ENCODE measurements at regions not wholly inside any gene's neighbourhood (a gene's known extent, or its start where the extent isn't known, plus 50 kb on each side); places are given as distances from the start of the nearest gene placed in this dataset.

DNA sequence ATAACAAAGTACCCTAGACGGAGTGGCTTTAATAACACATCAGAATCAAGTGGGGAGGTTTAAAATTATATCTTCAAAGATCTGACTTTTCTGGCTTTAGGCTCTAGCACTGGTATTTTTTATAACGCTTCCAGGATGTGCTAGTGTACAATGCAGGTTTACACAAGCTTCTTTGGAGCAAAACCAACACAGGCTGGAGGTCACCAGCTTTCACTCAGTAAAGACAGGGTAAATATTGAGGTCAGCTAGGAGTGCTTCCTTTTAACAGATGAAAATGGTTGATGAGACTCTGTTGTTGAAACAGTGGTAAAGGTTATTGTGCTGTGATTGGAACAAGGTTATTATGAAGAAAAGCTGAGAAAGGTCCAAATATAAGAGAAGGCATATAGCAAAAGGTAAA lies 414.2 kb downstream of the TAF11L14 start:
- Mint-ChIP-seq H3K27ac (no peak overlapping the region), H3K4me1 (ENCODE audit: low read depth) (no peaks in the 10 kb centered on the region), H3K9me3 (peaks cover 35% of the 10 kb centered on the region), H3K27me3 (ENCODE audit: low read depth) (no peaks in the 10 kb centered on the region), H3K36me3 (ENCODE audit: low read depth) (no peaks in the 10 kb centered on the region), H3K4me3 (no peak overlapping the region)
- DNase-seq (ENCODE audit: low spot score), result no peak

GRCh38 chr5:18050345-18050744 lies 416.1 kb downstream of the TAF11L14 start:
- H3K27ac Mint-ChIP-seq, result no peak overlapping the region
- no peak overlapping the region for H3K4me3 Mint-ChIP-seq
- DNase-seq (ENCODE audit: low spot score), result no peak
- H3K4me1 Mint-ChIP-seq (ENCODE audit: low read depth), result no peaks in the 10 kb centered on the region
- peaks cover 41% of the 10 kb centered on the region for H3K9me3 Mint-ChIP-seq
- no peaks in the 10 kb centered on the region for H3K27me3 Mint-ChIP-seq (ENCODE audit: low read depth)
- no peaks in the 10 kb centered on the region for H3K36me3 Mint-ChIP-seq (ENCODE audit: low read depth)

GRCh38 chr5:18050776-18051175 lies 416.5 kb downstream of the TAF11L14 start:
- H3K27me3 Mint-ChIP-seq (ENCODE audit: low read depth), result no peaks in the 10 kb centered on the region
- no peak overlapping the region for H3K27ac Mint-ChIP-seq
- H3K4me1 Mint-ChIP-seq (ENCODE audit: low read depth), result no peaks in the 10 kb centered on the region
- no peak overlapping the region for H3K4me3 Mint-ChIP-seq
- no peaks in the 10 kb centered on the region for H3K36me3 Mint-ChIP-seq (ENCODE audit: low read depth)
- DNase-seq (ENCODE audit: low spot score), result no peak
- peaks cover 41% of the 10 kb centered on the region for H3K9me3 Mint-ChIP-seq

GRCh38 chr5:18051953-18052352 lies 417.7 kb downstream of the TAF11L14 start:
- no peaks in the 10 kb centered on the region for H3K4me1 Mint-ChIP-seq (ENCODE audit: low read depth)
- H3K27me3 Mint-ChIP-seq (ENCODE audit: low read depth), result no peaks in the 10 kb centered on the region
- H3K9me3 Mint-ChIP-seq, result peaks cover 47% of the 10 kb centered on the region
- no peak for DNase-seq (ENCODE audit: low spot score)
- no peaks in the 10 kb centered on the region for H3K36me3 Mint-ChIP-seq (ENCODE audit: low read depth)
- H3K4me3 Mint-ChIP-seq, result no peak overlapping the region
- no peak overlapping the region for H3K27ac Mint-ChIP-seq

DNA sequence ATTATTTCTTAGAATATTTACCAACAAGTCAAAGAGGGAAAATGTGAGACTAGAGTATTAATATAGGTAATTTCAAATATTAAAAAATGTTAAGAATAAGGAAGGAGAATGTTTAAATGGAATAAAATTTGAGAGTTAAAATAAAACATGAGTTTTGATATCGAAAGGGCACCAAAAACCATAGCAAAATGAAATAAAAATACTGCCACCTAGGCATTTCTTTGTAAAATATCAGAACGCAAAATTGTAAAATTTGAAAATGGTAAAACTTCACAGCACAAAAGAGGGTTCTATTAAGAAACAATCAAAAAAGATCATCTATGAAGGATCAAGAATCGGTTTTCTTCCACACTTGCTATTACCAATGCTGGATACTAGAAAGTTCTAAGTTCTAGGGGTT lies 418.3 kb downstream of the TAF11L14 start:
- Mint-ChIP-seq H3K36me3 (ENCODE audit: low read depth) (no peaks in the 10 kb centered on the region), H3K4me1 (ENCODE audit: low read depth) (no peaks in the 10 kb centered on the region), H3K4me3 (no peak overlapping the region), H3K9me3 (peaks cover 43% of the 10 kb centered on the region), H3K27ac (no peak overlapping the region), H3K27me3 (ENCODE audit: low read depth) (no peaks in the 10 kb centered on the region)
- DNase-seq (ENCODE audit: low spot score), result no peak

DNA sequence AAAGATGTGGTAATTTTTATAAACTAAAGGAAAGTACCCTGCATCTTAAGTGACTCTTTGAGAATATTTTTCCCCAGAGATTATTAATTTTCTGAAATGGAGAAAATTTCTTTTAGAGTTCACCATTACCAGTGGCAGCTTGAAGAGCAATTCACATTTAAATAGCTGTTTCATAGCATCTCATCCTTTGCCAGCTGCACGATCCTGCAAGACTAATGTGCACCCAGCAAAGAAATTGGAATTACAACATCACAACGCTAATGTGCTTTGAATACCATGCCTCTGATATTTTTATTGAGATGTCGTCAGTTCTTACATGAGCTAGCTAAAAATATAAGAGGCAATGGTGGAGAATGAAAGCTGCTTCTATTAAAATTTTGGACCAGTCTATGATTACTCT lies 423.5 kb downstream of the TAF11L14 start:
- DNase-seq (ENCODE audit: low spot score), result no peak

GRCh38 chr5:18067615-18068014 lies 433.4 kb downstream of the TAF11L14 start:
- no peaks in the 10 kb centered on the region for H3K27me3 Mint-ChIP-seq (ENCODE audit: low read depth)
- no peak overlapping the region for H3K4me3 Mint-ChIP-seq
- peaks cover 32% of the 10 kb centered on the region for H3K9me3 Mint-ChIP-seq
- no peaks in the 10 kb centered on the region for H3K4me1 Mint-ChIP-seq (ENCODE audit: low read depth)
- DNase-seq (ENCODE audit: low spot score), result no peak
- no peaks in the 10 kb centered on the region for H3K36me3 Mint-ChIP-seq (ENCODE audit: low read depth)
- no peak overlapping the region for H3K27ac Mint-ChIP-seq

More for the DNA sequence above, 423.5 kb downstream of the TAF11L14 start:
- Mint-ChIP-seq H3K4me1 (ENCODE audit: low read depth) (no peaks in the 10 kb centered on the region), H3K27me3 (ENCODE audit: low read depth) (no peaks in the 10 kb centered on the region), H3K36me3 (ENCODE audit: low read depth) (no peaks in the 10 kb centered on the region), H3K27ac (no peak overlapping the region), H3K4me3 (no peak overlapping the region), H3K9me3 (peaks cover 29% of the 10 kb centered on the region)

GRCh38 chr5:18068826-18069225 lies 434.6 kb downstream of the TAF11L14 start:
- H3K27me3 Mint-ChIP-seq (ENCODE audit: low read depth), result no peaks in the 10 kb centered on the region
- no peaks in the 10 kb centered on the region for H3K36me3 Mint-ChIP-seq (ENCODE audit: low read depth)
- H3K27ac Mint-ChIP-seq, result no peak overlapping the region
- peaks cover 34% of the 10 kb centered on the region for H3K9me3 Mint-ChIP-seq
- H3K4me3 Mint-ChIP-seq, result no peak overlapping the region
- no peak for DNase-seq (ENCODE audit: low spot score)
- no peaks in the 10 kb centered on the region for H3K4me1 Mint-ChIP-seq (ENCODE audit: low read depth)

DNA sequence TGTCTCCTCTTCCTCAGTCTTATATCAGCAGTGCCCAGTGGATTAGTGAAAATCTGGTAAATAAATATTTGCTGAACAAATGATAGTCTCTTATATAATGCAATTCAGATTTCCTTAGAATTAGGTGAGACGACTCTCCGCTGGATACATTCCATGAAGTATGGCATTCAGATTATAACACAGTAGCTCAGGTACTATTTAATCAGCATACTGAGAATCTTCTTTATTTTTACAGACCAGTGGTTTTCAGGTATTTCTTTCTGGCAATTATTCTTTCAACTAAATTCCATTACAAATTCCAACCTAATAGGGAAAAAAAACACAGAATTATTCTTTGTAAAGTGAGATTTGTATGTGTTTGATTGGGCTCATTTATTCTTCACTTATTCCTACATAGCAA lies 435.5 kb downstream of the TAF11L14 start:
- DNase-seq (ENCODE audit: low spot score), result no peak
- no peaks in the 10 kb centered on the region for H3K27me3 Mint-ChIP-seq (ENCODE audit: low read depth)
- H3K36me3 Mint-ChIP-seq (ENCODE audit: low read depth), result no peaks in the 10 kb centered on the region
- H3K9me3 Mint-ChIP-seq, result peaks cover 29% of the 10 kb centered on the region
- no peaks in the 10 kb centered on the region for H3K4me1 Mint-ChIP-seq (ENCODE audit: low read depth)
- H3K4me3 Mint-ChIP-seq, result no peak overlapping the region
- no peak overlapping the region for H3K27ac Mint-ChIP-seq

- no peak for DNase-seq (ENCODE audit: low spot score)
- Mint-ChIP-seq H3K36me3 (ENCODE audit: low read depth) (no peaks in the 10 kb centered on the region), H3K27me3 (ENCODE audit: low read depth) (no peaks in the 10 kb centered on the region), H3K9me3 (peaks cover 28% of the 10 kb centered on the region), H3K4me3 (no peak overlapping the region), H3K27ac (no peak overlapping the region), H3K4me1 (ENCODE audit: low read depth) (no peaks in the 10 kb centered on the region)
Measured at GRCh38 chr5:18072600-18072999, 438.3 kb downstream of the TAF11L14 start.

DNA sequence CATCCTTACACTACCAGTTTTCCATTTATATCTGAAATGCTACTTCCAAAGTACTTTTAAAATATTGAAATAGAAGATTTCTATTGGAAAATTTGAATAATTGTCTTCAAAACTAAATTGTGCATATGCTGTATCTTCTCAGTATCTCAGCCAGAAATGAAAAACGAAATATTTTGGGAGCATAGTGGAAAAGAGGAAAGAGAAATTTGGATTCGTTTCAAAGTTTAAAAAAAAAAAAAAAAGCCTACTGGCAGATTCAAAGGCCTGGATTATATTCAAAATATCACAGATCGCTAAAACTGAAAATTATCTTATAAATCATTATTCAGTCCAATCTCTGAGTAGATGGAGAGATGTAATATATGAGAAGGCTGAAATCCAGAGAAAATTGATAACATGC lies 440.7 kb downstream of the TAF11L14 start:
- Mint-ChIP-seq H3K4me3 (no peak overlapping the region), H3K27ac (no peak overlapping the region), H3K36me3 (ENCODE audit: low read depth) (no peaks in the 10 kb centered on the region), H3K9me3 (peaks cover 33% of the 10 kb centered on the region), H3K27me3 (ENCODE audit: low read depth) (no peaks in the 10 kb centered on the region), H3K4me1 (ENCODE audit: low read depth) (no peaks in the 10 kb centered on the region)
- no peak for DNase-seq (ENCODE audit: low spot score)

GRCh38 chr5:18078157-18078556 lies 443.9 kb downstream of the TAF11L14 start:
- no peak for DNase-seq (ENCODE audit: low spot score)
- Mint-ChIP-seq H3K27me3 (ENCODE audit: low read depth) (no peaks in the 10 kb centered on the region), H3K9me3 (peaks cover 29% of the 10 kb centered on the region), H3K27ac (no peak overlapping the region), H3K4me3 (no peak overlapping the region), H3K36me3 (ENCODE audit: low read depth) (no peaks in the 10 kb centered on the region), H3K4me1 (ENCODE audit: low read depth) (no peaks in the 10 kb centered on the region)

GRCh38 chr5:18079831-18080230 lies 445.6 kb downstream of the TAF11L14 start:
- Mint-ChIP-seq H3K4me1 (ENCODE audit: low read depth) (no peaks in the 10 kb centered on the region), H3K4me3 (no peak overlapping the region), H3K27me3 (ENCODE audit: low read depth) (no peaks in the 10 kb centered on the region), H3K9me3 (peaks cover 30% of the 10 kb centered on the region), H3K36me3 (ENCODE audit: low read depth) (no peaks in the 10 kb centered on the region), H3K27ac (no peak overlapping the region)
- DNase-seq (ENCODE audit: low spot score), result no peak

GRCh38 chr5:18088020-18088579 lies 453.8 kb downstream of the TAF11L14 start:
- H3K36me3 Mint-ChIP-seq (ENCODE audit: low read depth), result no peaks in the 10 kb centered on the region
- H3K27me3 Mint-ChIP-seq (ENCODE audit: low read depth), result no peaks in the 10 kb centered on the region
- peaks cover 36% of the 10 kb centered on the region for H3K9me3 Mint-ChIP-seq
- no peak for DNase-seq (ENCODE audit: low spot score)
- H3K27ac Mint-ChIP-seq, result no peak overlapping the region
- no peaks in the 10 kb centered on the region for H3K4me1 Mint-ChIP-seq (ENCODE audit: low read depth)
- H3K4me3 Mint-ChIP-seq, result no peak overlapping the region

- no peak for DNase-seq (ENCODE audit: low spot score)
- no peaks in the 10 kb centered on the region for H3K27me3 Mint-ChIP-seq (ENCODE audit: low read depth)
- peaks cover 41% of the 10 kb centered on the region for H3K9me3 Mint-ChIP-seq
- no peak overlapping the region for H3K27ac Mint-ChIP-seq
- H3K36me3 Mint-ChIP-seq (ENCODE audit: low read depth), result no peaks in the 10 kb centered on the region
- no peak overlapping the region for H3K4me3 Mint-ChIP-seq
- no peaks in the 10 kb centered on the region for H3K4me1 Mint-ChIP-seq (ENCODE audit: low read depth)
Measured at GRCh38 chr5:18090177-18090576, 455.9 kb downstream of the TAF11L14 start.

Measured in T-helper 2 cell treated with Interferon-gamma antibody and Interleukin-4, amounts not matched to agents 5 μg/mL and 100 μg/mL, for 36 hours (primary cell).